Stimulated activated CD8-positive, alpha-beta memory T cell treated with anti-CD3 and anti-CD28 coated beads, Interleukin-7, amount 100 ng/mL, for 24 hours (primary cell): ENCODE measurements at regions not wholly inside any gene's neighbourhood (a gene's known extent, or its start where the extent isn't known, plus 50 kb on each side); places are given as distances from the start of the nearest gene placed in this dataset.
"Not testable (repeated sequence)": the region's sequence is repeated elsewhere in the genome, so short reads cannot be mapped to it uniquely, and the experiment has no call there.

Source experiments
- DNase-seq: peaks from one replicate; pipeline ENCODE4 v3.0.0-alpha.2; 2020; ENCODE audit warnings: low read depth

DNA sequence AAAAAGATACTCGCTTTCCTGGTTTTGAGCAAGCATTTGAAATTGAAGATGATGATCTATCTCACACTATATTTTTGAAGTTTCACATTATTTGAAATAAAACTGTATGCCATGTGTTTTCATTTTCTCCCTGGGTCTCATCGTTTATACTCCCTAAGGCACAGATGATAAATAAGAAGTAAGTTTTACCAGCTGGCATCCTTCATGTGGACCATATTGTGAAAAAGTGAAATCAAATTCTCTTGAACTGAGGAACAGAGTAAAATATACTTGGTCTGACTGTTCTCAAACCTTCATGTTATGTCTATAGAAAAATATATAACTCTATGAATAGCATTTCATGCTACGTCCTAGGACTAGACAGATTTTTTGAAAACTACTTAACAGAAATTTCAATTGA is 1600.9 kb upstream of the C9orf72 start:
- no peak for DNase-seq

DNA sequence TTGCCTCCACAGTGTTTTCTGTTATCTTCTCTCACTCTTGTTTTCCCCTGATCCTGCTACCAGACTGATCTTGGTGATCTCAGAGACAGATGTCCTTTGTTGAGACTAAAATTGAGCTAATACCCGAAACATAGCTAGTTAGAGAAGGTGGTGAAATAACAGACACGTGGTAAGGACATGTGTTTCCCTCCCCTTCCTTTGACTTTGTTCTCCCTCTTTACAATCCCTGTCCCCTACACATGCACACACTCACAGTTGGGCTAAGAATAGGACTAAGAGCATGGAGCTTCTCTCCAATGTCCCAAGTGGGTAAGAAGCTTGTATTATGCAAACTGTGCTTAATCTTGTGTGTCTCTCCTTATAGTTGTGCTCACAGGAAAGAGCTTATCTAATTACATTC is 1603.0 kb upstream of the C9orf72 start:
- no peak for DNase-seq

DNA sequence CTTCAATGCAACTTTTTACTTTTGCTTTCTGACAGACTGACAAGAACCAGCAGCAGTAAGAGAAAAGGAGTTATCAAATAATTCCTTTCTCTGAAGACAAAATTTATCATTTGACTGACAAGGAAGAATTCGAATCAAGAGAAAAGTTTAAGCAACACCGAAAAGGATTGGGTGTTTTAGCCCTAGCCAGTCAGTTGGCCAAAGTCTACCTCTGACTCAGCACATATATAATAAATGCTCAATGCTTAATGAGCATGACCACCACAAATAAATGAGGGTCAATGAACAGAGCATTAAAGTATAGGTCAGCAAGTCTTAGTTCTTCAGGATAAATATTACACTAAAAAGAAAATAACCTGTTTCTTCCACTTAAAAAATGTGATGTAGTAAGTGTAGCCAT is 1603.5 kb upstream of the C9orf72 start:
- DNase-seq, result no peak

DNA sequence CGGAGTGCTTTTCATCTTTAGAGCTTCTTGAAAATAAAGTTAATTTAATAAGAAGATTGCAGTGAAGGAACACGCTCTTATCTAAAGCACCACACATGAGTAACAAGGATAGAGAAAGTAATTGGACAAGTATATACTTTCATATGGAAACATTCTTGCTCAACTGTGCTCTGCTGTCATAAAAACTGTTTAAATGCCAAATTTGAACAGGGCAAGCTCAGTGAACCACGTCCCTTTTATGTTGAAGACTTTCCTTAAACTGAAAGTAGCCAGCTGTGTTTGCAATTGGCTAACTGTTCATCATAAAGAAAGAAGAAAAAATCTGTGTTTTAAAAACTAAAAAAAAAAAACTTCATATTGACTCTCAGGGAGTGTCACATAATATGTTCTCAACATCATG is 1610.7 kb upstream of the C9orf72 start:
- no peak for DNase-seq

DNA sequence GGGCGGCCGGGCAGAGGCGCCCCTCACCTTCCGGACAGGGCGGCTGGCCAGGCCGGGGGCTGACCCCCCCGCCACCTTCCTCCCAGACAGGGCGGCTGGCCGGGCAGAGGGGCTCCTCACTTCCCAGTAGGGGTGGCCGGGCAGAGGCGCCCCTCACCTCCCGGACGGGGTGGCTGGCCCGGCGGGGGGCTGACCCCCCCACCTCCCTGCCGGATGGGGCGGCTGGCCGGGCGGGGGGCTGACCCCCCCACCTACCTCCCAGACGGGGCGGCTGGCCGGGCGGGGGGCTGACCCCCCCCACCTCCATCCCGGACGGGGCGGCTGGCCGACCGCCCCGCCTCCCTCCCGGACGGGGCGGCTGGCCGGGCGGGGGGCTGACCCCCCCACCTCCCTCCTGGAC is 1615.5 kb upstream of the C9orf72 start:
- not testable (repeated sequence) for DNase-seq

DNA sequence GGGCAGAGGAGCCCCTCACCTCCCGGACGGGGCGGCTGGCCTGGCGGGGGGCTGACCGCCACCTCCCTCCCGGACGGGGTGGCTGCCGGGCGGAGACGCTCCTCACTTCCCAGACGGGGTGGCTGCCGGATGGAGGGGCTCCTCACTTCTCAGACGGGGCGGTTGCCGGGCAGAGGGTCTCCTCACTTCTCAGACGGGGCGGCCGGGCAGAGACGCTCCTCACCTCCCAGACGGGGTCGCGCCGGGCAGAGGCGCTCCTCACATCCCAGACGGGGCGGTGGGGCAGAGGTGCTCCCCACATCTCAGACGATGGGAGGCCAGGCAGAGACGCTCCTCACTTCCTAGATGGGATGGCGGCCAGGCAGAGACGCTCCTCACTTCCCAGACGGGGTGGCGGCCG is 1615.9 kb upstream of the C9orf72 start:
- DNase-seq, result not testable (repeated sequence)

DNA sequence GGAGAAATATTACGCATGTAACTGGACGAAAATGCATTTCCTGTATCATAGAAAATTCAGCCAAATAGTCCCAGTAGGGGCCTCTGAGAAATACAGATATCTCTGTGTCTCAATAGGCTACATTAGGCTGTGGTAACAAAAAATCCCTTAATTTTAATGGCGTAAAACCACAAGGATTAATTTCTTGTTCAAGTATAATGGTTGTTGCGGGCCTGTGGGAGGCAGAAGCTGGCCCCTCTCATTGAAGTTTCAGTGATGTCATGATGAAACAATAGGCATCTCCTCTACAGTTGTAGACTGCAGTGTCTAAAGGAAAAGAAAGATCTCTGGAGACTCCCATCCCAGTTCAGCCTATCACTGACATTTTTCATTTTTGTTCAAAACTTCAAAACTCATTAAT is 1625.6 kb upstream of the C9orf72 start:
- DNase-seq, result no peak

DNA sequence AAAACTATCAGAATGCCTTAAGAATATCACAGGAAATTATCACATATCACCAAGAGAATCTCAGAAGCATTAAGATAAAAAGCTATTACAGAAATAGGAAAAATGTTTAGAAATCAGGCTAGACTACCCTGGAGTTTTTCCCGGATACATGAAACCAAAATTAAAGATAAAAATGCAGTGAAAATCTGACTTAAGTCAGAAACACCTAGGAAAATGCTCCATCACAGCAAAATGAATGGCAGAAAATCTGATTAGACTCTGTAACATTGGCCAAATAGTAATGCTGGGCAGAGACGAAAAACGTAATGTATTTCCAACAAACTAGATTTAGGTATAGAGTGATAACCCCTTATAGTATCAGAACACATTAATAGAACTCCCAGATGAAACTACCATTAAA is 1626.7 kb upstream of the C9orf72 start:
- no peak for DNase-seq

DNA sequence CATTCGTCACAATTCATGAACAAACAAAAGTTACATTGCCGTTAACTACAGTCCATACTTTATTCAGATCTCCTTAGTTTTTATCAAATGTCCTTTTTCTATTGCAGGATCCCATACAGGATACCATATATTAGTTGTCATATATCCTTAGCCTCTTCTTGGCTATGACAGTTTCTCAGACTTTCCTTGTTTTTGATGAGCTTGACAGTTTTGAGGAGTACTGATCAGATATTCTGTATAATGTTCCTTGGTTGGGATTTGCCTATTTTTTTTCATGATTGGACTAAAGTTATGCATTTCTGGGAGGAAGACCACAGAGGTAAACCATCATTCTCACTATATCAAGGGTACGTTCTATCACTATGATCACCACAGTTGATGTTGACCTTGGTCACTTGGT is 1627.4 kb upstream of the C9orf72 start:
- DNase-seq, result no peak

DNA sequence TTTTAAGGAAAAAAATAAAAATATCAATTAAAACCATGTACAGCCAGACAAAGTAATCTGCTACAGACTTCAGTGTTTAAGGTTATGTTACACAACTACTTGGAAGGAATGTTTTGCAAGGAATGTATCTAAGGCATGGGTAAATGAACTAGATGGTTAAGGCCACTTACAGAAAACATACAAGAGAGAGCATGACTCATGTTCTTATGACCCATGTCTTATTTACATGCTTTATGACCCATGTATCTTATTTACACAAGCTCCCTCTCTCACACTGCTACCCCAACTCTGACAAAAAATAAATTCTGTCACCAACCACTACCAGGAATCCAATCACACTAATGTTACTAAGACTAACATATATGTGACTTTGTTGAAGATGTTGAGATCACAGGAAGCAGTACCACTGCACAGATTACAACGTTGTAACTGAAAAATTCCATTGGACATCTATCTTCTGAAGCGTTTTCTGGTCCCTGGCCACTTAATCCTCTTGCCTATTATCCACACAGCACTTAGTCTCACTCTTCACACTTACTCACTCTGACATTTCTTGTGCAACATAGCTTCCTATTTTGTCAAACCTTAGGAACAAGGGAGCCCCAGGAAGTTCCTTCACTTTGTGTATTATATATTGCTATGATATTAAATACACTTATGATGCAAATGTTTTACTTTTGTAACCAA is 1630.1 kb upstream of the C9orf72 start:
- DNase-seq, result no peak

DNA sequence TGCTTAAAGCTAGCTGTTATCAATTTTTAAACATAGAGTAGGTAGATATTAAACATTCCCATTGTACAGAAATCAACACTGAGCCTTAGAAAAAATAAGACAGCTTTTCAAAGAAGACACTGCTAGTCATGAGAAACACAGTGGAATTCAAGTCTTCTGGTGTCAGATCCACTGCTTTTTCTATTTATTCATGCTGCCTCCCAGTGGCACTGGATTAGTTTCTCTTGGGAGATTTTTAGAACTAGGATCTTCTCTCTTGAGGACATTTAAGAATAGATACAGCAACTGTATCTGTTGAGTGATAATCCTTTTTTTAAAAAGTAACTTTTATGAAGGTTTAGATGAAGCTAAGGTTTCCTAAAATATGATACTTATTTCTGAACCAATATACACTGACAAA is 1635.4 kb upstream of the C9orf72 start:
- DNase-seq, result no peak

DNA sequence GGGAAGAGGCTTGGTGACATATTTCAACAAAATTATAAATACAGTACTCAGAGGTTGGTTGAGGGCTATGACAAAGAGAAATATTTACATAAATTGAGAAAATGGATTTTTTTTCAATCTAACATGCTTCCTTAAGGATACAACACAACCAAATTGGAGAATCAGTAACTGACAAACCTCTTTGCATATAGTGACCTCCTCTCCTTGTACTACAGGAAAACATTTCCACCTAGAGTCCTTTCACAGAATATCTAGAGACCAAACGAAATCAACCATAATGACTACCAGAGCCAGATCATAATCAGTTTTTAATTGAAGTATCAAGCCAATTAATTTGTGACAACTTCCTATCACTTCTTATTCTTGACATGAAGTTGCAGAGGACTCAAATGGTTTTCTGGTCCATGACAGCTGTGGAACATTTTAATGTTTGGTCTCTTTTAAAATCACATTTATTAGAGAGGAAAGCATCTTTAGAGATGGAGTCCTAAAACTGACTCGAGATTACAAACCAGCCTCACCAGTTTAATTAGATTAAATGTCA is 1636.5 kb upstream of the C9orf72 start:
- DNase-seq, result no peak

DNA sequence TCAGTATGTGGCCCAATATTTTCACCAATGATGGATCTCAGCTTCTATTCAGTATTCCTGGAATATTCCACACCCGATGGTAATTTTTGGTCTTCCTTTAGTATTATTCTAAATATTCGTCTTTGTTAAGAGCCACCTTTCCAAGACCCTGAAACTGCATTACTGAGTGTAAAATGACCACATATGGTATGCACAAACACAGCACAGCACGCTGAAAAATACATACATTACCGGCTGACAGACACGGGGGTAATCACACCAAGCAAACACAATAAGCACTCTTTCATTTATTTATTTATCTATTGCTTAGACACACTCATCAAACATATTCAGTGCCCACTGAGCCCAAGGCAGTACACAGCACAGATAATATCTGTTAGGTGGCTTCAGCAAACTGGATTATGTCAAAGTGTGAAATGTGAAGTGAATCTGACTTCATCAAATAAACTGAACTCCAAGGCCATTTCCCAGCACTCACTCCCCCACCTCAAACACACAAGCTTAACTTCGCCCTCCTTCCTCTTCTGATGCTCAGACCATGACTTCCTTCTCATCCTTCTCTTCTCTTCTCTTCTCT is 1637.8 kb upstream of the C9orf72 start:
- no peak for DNase-seq

DNA sequence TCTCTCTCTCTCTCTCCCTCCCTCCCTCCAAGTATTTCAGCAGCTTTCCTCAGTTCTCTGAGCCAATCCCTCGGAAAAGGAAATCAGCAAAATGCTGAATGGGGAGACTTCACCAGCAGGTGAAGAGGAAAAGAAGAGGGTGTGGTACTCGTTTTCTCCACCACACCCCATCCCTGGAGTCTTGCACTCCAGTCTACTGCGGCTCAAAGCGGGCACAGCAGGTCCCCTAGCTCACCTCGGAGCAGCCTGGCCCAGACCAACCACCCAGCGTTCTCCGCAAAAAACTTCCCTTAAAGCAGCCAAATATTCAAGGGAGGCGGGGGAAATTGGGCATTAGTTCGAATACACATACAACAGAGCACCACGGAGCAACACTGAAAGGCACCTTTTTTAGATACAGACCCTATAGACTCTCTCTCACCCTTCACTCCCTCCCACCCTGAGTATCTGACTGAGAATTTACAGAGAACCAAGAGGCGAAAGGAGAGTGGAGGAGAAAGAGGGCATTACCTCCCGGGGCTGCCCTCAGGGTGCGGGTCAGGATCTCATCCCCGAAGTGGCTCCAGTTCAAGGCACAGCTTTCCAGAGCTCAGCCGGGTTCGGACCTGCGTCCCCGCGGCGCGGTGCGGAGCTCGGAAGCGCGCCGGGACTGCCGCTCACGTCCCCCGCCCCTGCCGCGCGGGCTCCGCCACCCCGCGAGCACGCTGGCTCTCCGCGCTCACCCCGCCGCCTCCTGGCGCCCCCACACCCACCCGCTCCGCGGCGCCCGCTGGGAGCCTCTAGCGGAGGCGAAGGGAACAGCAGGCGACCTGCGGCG is 1638.5 kb upstream of the C9orf72 start:
- no peak for DNase-seq

DNA sequence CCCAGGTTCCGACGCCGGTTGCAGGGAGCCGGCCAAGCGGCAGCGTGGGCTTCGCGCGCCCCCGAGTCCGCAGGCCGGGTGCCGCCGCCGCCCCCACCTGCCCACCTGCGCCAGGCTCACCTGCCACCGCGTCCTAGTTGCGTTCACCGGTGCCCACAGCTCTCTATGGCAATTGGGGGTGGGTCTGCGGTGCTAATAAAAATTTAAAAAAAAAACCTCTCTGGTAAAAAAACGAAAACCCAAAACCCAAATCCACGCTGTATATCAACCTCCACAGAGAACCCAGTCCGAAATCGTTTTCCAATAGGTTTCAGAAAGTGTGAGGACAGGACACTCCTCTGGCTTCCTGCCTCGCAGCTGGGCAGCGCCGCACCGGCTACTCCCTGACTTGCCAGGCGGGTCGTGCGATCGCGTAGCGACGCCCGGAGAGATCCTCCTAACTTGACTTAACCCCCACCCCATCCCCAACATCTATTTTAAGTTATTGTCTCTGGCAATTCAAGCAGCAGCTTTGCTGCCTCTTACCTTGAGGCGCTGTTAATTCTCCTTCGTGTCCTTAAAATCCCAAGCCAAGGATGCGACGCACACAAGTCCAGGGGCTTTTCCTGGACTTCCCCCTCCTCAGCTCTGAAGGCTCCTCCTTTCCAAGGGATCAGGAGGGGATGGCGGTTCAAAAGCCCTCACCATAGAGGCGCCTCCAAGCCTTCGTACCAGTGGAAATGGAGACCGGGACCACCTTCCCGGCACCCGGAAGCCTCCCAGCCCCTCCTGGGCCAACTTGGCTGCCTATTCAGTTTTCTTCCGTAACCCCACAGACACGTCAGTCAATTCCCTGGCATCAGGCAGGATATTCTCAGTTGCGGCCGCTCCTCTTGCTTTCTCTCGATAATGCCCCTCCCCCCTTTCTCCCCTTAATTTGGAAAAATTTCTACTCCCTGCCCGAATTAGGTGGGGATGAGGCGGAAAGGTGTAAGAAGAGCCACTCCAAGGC is 1639.4 kb upstream of the C9orf72 start:
- no peak for DNase-seq

DNA sequence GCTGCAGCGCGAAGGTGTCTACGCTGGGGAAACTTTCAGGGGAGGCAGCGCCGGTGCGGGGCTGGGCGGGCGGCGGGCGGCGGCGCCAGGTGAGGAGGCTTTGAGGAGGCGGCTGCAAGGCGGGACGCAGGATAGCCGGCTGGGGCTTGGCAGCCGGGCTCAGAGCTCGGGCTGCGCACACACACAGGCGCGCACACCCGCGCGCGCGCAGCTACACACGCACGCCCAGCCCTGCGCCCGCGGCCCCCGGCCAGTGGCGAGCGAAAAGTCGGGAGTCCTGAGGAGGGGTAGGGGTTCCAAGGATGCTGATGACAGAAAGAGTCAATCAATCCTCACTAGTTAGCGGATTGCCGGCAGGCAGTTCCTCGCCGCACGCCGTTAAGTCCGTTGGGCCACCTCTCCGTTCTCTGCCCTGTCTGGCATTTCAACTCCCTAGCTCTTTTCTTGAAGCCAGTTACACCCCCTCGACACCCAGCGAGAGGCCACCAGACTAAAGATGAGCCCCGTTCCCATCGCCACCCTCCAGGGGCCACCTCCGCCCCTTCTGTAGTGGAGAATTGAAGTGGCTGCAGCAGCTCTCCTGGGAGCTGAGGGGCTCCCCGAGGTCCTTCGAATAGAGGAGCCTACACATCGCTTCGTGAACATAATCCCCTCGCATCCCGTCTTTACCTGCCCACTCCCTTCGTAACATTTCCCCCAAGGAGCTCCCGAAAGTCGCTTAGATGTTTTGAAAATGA is 1640.3 kb upstream of the C9orf72 start, which contains the start of gene LINGO2:
Gene LINGO2, minus strand, starts transcription at position 185 of the 737 bp plus-strand sequence.
- no peak for DNase-seq

DNA sequence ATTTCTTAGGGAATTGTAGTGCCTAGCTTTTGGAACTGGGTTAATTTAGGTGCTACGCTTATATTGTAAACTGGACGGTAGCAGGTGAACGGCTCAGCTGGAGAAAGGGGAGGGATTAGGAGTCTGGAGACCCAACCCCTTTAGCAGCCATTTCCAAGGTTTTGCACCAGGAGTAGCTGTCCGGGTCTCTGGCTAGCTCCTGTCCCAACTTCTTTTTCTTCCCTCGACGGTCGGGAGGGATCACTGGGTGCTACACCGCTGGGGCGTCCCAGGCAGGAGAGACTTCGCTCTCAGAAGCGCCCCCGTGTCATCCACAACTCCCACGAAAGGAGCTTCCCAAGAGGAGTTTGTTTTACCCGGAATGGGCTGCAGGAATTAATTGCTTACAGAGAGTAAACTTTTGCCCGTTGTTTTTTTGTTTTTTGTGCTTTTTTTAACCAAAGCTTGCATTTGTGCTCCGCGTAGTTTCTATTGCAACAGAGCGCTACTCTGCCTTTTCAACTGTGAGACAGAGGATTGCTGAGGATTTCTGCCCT is 1640.9 kb upstream of the C9orf72 start:
- DNase-seq, result no peak

DNA sequence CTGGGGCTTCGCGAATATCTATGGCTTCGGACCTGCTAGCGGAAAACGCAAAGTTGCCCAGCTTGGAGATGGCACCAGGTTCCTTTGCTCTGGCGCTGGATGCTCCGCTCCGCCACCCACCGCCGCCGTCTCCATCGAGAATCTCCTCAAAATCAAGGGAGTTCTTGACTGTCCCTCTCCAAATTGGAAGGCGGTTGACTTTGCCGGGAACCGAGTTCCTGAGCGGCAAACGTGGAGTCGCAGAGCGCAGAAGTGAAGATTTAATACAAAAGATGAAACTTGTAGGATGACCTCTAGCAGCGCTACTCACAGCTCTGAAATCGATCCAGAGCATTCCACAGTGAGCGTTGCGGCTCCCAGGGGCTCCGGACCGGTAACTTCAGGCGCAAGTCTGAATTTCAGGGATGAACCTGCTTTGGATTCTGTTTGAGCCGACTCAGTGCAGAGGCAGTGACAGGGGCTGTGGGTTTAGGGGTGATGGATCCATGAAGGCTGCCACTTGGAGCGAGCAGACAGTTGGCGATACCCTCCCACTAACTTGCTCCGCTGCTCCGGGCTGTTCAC is 1641.5 kb upstream of the C9orf72 start:
- no peak for DNase-seq

DNA sequence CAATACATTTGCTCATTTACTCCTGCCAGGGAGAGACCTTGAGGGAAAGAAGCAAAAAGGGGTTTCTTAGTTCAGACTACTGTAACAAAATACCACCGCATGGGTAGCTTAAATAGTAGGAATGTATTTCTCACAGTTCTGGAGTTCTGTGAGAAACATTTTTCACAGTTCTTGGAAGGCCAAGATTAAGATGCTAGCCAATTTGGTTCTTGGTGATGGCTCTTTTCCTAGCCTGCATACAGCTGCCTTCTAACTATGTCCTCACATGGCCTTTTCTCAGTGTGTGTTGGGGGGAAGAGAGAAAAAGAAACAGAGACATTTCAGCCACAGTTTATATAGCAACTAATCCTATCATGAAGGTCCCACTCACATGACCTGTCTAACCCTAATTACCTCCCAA is 1644.7 kb upstream of the C9orf72 start:
- DNase-seq, result no peak

DNA sequence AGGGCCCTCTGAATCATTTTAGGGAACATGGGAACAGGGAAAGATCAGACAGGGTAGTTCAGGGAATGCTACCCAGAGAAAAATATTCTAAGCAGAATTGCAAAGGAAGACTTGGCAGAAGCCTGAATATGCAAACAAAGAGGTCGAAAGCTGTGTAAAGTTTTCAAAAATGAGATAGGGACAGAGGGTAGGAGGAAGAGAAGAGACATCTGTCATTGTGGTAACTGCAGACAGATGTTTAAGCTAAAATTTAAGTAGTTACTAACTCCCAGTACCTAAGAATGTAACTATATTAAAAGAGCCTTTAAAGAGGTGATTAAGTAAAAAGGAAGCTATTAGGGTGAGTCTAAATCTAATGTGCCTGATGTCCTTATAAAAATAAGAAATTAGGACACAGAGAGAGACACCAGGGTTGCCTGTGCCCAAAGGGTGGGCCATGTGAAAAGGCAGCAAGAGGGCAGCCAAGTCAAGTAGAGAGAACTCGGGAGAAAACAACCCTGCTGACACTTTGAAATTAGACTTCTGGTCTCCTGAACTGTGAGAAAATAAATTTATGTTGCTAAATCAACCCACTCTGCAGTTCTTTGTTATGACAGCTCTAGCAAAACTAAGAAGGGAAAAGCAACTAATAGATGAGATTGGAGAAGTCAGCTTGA is 1647.4 kb upstream of the C9orf72 start:
- no peak for DNase-seq
